HG03045 (cell line): ENCODE measurements at regions not wholly inside any gene's neighbourhood (a gene's known extent, or its start where the extent isn't known, plus 50 kb on each side); places are given as distances from the start of the nearest gene placed in this dataset.

Experiments used
- ATAC-seq: cut with Tn5 transposase; IDR thresholded peaks from one replicate; pipeline ENCODE4 v1.9.1; 2021; ENCODE audit warnings: mild to moderate bottlenecking, moderate library complexity; ENCODE audit not compliant: unreplicated experiment

- ATAC-seq, result no peak
Measured at GRCh38 chr1:239778208-239778813, 313.4 kb upstream of the FMN2 start.

- ATAC-seq, result no peak
Measured at GRCh38 chr1:239779962-239780361, 311.7 kb upstream of the FMN2 start.

- no peak for ATAC-seq
Measured at GRCh38 chr1:239784896-239785295, 306.8 kb upstream of the FMN2 start.

DNA sequence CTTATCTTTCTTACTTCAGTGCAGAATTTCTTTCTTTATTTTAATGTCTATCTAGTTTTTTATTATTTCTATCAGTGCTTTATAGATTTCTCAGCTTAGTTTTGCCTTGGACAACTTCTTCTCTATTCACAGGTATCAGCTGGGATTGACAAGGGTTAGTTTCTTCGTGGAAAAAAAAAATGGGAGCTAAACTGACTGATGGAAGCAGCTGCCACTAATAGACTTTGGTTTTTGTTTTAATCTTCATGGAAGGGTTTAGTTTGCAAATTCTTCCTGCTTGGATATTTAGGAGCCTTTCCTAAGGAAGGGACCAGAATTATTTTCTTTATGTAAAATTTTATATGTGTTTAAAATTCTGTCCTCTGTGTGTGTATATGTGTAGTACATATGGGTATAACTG, 306.1 kb upstream of the FMN2 start:
- ATAC-seq, result no peak

- no peak for ATAC-seq
Measured at GRCh38 chr1:239786464-239786863, 305.2 kb upstream of the FMN2 start.

DNA sequence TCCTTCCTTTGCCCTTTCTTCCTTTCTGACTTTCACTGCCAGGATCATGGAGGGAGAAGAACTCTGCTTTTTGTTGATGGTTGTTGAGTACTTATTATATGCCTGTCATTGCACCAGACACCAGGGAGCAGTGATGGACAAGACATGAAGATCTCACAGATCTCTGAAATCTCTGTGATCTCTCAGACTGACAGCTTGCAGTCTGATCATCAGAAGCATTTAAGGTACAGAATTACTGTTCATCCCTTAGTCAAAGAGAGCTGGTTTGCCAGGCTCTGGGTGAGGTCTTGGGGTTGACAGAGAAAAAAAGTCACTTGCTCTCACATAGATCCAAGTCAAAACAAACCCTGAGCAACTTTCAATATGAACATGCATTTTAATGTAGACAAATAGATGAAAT, 299.5 kb upstream of the FMN2 start:
- no peak for ATAC-seq

GRCh38 chr1:239795304-239795703, 296.4 kb upstream of the FMN2 start:
- no peak for ATAC-seq

GRCh38 chr1:239799617-239800016, 292.1 kb upstream of the FMN2 start:
- ATAC-seq, result no peak

DNA sequence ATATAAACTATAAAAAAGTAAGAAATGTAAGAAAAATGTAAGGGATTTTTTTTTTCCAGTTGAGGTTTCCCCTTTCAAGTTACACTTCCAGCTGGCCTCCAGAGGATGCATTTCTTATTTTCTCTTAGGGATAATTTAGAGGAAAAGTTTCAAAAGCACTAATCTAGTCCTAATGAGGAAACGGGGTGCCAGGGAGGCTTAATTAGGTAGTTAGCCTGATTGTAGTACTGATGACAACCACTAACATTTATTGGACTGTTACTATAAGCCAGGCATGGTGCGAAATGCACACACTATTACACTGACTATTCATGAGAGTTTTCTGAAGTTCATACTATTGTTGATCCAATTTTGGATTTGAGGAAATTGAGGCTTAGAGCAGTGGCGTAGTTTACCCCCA, 290.8 kb upstream of the FMN2 start:
- ATAC-seq, result no peak

GRCh38 chr1:239802275-239802674, 289.4 kb upstream of the FMN2 start:
- ATAC-seq, result no peak

DNA sequence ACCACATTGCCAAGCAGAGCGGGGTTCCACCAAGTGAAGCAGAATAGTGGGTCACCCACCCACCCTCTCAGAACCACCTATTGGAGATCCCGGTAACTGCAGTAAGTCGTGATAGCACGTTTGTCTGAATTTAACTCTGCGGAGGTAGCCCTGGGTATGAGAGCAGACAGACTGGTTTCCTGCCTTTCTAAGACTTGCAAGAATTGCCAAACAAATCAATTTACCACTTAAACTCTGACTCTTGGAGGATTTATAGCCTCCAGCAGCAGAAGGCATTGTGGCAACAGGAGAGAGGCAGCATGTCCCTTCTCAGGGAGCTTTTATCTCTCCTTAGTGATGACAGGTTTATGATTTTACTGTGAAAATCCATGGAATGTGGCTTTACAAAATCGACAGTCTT, 287.9 kb upstream of the FMN2 start:
- ATAC-seq, result no peak

GRCh38 chr1:239804266-239804665, 287.4 kb upstream of the FMN2 start:
- ATAC-seq, result no peak

DNA sequence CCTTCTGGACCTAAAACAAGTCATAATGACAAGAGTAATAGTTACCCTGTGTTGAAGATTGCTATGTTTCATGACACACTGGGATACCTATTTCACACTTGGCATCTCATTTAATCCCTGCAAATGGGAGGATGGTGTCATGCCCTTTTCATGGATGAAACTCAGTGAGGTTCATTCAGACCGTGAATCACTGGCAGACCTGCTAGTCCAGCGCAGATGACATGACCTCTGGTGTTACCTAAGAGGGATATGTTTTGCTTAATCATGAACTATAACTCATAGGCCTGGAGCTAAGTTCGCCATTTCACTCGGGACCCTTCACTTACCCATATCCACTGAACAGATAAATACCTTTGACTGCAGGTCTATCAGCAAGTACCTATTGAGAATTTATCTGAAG, 286.6 kb upstream of the FMN2 start:
- no peak for ATAC-seq

GRCh38 chr1:239805851-239806772, 285.6 kb upstream of the FMN2 start:
- ATAC-seq, result no peak

GRCh38 chr1:239806897-239807296, 284.8 kb upstream of the FMN2 start:
- no peak for ATAC-seq

- ATAC-seq, result no peak
Measured at GRCh38 chr1:239807361-239807760, 284.3 kb upstream of the FMN2 start.

GRCh38 chr1:239810061-239810481, 281.6 kb upstream of the FMN2 start:
- ATAC-seq, result no peak

DNA sequence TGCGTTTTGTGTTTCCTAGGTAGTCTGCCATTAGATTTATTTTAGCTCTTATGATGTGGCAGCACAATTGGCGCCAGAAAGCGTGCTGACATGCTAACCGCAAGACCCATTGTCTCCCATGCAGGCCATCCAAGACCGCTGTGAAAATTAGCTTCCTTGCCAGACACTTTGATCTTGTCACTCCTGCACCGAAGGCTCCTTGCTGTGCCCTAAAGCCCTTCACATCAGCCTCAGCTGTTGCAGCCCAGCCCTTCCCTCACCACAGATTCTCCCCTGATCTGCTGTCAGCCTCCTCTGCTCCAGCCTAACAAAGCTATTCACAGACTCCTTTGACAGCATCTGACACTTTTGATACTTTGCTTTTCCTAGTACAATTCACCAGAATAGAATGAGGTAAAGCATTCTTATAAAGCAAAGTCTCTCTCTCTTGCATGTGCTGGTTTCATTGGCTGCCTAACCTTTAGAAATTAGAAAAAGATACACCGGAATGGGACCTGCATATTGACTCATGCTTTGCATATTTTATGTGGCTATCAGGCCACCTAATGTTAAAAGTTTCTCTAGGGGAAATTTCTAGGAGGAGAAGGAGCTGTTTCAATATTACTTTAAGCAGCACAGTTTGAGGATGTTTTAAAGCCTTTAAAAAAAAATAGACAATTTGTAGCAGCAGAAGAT, 280.3 kb upstream of the FMN2 start:
- ATAC-seq, result no peak

DNA sequence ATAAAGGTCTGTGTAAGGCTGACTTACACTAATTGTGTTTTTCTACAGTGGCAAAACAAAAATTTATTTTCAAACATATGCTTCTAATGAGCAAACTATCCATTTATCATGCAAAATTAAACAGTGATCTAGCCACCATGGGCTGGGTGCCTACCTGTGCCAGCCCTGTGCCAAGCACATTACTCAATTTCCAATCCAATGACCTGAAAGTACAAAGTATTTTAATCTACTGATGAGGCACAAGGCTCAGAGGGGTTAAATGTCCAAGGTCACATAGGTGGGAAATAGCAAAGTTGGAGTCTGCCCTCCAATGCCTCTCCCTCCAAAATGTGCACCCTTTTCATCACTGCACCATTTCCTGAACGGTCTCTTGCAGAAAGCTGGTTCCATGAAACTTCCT, 279.1 kb upstream of the FMN2 start:
- ATAC-seq, result no peak

GRCh38 chr1:239814306-239814881, 277.3 kb upstream of the FMN2 start:
- no peak for ATAC-seq

GRCh38 chr1:239815074-239815473, 276.6 kb upstream of the FMN2 start:
- no peak for ATAC-seq
